Keratinocyte (primary cell): ENCODE measurements at regions not wholly inside any gene's neighbourhood (a gene's known extent, or its start where the extent isn't known, plus 50 kb on each side); places are given as distances from the start of the nearest gene placed in this dataset.

Experiments used
- DNase-seq: peaks from one replicate; pipeline ENCODE4 v3.0.0-alpha.2; 2011; ENCODE audit warnings: low read depth, missing footprints, low spot score
- FAIRE-seq: peaks from 2 replicates; lab custom pipeline; 2011; peaks lifted over from hg19 to GRCh38; lab: Jason Lieb, UNC
- H2AFZ ChIP-seq: 2 replicates; pipeline ENCODE4 v1.6.0; 2012; ENCODE audit warnings: low read length, control low read depth, inconsistent platforms; ENCODE audit not compliant: control insufficient read depth
- H3K27ac ChIP-seq: 2 replicates; pipeline ENCODE4 v1.5.1; 2011; ENCODE audit warnings: low read length; ENCODE audit not compliant: control insufficient read depth, insufficient read depth
- H3K27me3 ChIP-seq: 3 replicates; pipeline ENCODE4 v1.6.0; 2011; ENCODE audit warnings: low read length; ENCODE audit not compliant: control insufficient read depth, insufficient read depth; ENCODE audit errors: extremely low read depth
- H3K36me3 ChIP-seq, 2 experiments: 2 replicates in 1 of 2; 3 replicates in 1 of 2; pipeline ENCODE4 v1.5.1; 2011; ENCODE audit warnings: low read length in 2 of 2, mild to moderate bottlenecking in 1 of 2; ENCODE audit not compliant: control insufficient read depth in 2 of 2, insufficient read depth in 2 of 2; ENCODE audit errors: extremely low read depth in 1 of 2
- H3K4me1 ChIP-seq: 3 replicates; pipeline ENCODE4 v1.5.1; 2011; ENCODE audit warnings: low read length; ENCODE audit not compliant: control insufficient read depth, insufficient read depth; ENCODE audit errors: extremely low read depth
- H3K4me2 ChIP-seq: 3 replicates; pipeline ENCODE4 v1.6.0; 2011; ENCODE audit warnings: low read depth, low read length; ENCODE audit not compliant: control insufficient read depth, insufficient read depth; ENCODE audit errors: extremely low read depth
- H3K4me3 ChIP-seq, 3 experiments: fragments of 200-600 bp in 1 of 3; sonication (generic) in 1 of 3; 2 replicates in 2 of 3; 3 replicates in 1 of 3; pipeline ENCODE4 v1.5.1; 2011 to 2016; ENCODE audit warnings: low read length in 3 of 3, mild to moderate bottlenecking in 3 of 3, control low read depth in 2 of 3, inconsistent platforms in 1 of 3, low read depth in 1 of 3, mixed read lengths in 1 of 3, mixed run types in 1 of 3, moderate library complexity in 1 of 3; ENCODE audit not compliant: control insufficient read depth in 2 of 3, insufficient read depth in 2 of 3; ENCODE audit errors: extremely low read depth in 1 of 3
- H3K79me2 ChIP-seq: 2 replicates; pipeline ENCODE4 v1.6.0; 2012; ENCODE audit warnings: low read length; ENCODE audit not compliant: control insufficient read depth, insufficient read depth
- H3K9ac ChIP-seq: 3 replicates; pipeline ENCODE4 v1.6.0; 2011; ENCODE audit warnings: low read length; ENCODE audit not compliant: control insufficient read depth, insufficient read depth; ENCODE audit errors: extremely low read depth
- H3K9me1 ChIP-seq: 3 replicates; pipeline ENCODE4 v1.6.0; 2011; ENCODE audit warnings: low read length; ENCODE audit not compliant: control insufficient read depth, insufficient read depth; ENCODE audit errors: extremely low read depth
- H3K9me3 ChIP-seq: 2 replicates; pipeline ENCODE4 v1.5.1; 2012; ENCODE audit warnings: low read depth, low read length; ENCODE audit not compliant: control insufficient read depth
- H4K20me1 ChIP-seq: 3 replicates; pipeline ENCODE4 v1.6.0; 2011; ENCODE audit warnings: low read length; ENCODE audit not compliant: control insufficient read depth, insufficient read depth; ENCODE audit errors: extremely low read depth
- EZH2 ChIP-seq: IDR thresholded peaks from one replicate; pipeline ENCODE4 v1.6.1; 2012; ENCODE audit warnings: inconsistent platforms, mild to moderate bottlenecking, low read length, moderate library complexity
- dilution Hi-C: fragments of 300-500 bp; cut with MboI; formaldehyde crosslinking; loops from one replicate; pipeline ENCODE4 v1.7.0; 2020; ENCODE audit warnings: low sequenced_read_pairs; ENCODE audit not compliant: extremely low pct_ligation_motif_present
- TF ChIP-seq, protein P1 (sequence below), 3 experiments: IDR thresholded peaks in 1 of 3; conservative IDR thresholded peaks in 1 of 3; optimal IDR thresholded peaks in 1 of 3; 2 replicates in 2 of 3; 3 replicates in 1 of 3; pipeline versions ENCODE3 to v1.5.1; 2011; ENCODE audit warnings: low read length in 3 of 3, mild to moderate bottlenecking in 3 of 3, moderate library complexity in 2 of 3, control low read depth in 1 of 3, inconsistent platforms in 1 of 3; ENCODE audit not compliant: insufficient read depth in 2 of 3; ENCODE audit errors: extremely low read depth in 1 of 3

- H2AFZ ChIP-seq: no peak overlapping the region
- FAIRE-seq: no peak
- TF ChIP-seq EZH2: no peak
- TF ChIP-seq, protein P1, sequence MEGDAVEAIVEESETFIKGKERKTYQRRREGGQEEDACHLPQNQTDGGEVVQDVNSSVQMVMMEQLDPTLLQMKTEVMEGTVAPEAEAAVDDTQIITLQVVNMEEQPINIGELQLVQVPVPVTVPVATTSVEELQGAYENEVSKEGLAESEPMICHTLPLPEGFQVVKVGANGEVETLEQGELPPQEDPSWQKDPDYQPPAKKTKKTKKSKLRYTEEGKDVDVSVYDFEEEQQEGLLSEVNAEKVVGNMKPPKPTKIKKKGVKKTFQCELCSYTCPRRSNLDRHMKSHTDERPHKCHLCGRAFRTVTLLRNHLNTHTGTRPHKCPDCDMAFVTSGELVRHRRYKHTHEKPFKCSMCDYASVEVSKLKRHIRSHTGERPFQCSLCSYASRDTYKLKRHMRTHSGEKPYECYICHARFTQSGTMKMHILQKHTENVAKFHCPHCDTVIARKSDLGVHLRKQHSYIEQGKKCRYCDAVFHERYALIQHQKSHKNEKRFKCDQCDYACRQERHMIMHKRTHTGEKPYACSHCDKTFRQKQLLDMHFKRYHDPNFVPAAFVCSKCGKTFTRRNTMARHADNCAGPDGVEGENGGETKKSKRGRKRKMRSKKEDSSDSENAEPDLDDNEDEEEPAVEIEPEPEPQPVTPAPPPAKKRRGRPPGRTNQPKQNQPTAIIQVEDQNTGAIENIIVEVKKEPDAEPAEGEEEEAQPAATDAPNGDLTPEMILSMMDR (optimal IDR thresholded peaks at IDR 0.05 in 1 of 3, IDR thresholded peaks at IDR 0.05 in 1 of 3, conservative IDR thresholded peaks at IDR 0.05 in 1 of 3; ENCODE audit: extremely low read depth in 1 of 3, insufficient read depth in 2 of 3, low read length in 3 of 3): no peak
These were observed 166.2 kb downstream of the SNX10 start for GRCh38 chr7:26457696-26458327.

DNA sequence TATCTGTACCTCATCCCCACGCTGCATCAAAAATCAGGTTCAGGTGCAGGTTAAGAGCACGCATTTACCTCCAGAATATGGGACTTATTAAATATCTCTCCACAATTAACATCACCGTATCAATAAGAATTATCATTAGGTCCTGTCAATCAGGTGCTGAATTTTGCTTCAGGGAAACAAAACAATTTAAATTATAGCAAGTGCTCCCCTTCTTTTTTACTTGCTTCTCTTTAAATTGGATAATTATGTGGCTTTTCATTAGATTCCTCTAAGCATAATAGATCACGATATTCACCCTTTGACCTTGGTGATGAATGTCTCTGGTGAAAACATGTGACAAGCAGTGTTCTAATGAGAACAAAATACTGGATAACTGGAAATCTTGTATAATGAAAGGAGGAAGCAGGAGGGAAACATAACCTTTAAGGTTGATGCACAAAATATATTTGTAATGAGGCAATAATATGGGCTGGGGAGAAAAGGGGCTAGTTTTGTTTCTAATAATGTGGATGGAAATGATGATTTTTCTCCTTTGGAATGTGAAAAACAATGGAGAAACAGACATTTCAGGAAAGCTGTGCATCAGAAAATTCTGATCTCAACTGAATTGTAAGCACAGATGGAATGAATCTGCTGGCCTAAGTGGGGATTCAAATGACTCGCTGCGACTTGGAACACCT is 166.9 kb downstream of the SNX10 start:
- Histone ChIP-seq H3K36me3 (no peaks in the 10 kb centered on the region), H3K9ac (no peak overlapping the region), H3K9me3 (no peaks in the 10 kb centered on the region), H3K4me2 (no peak overlapping the region), H3K27me3 (no peaks in the 10 kb centered on the region), H3K27ac (no peak overlapping the region), H3K9me1 (no peaks in the 10 kb centered on the region), H3K79me2 (no peaks in the 10 kb centered on the region), H4K20me1 (no peaks in the 10 kb centered on the region), H3K4me3 (no peak overlapping the region), H3K4me1 (no peaks in the 10 kb centered on the region), H2AFZ (no peak overlapping the region)
- dilution Hi-C loops: no loop called here
- TF ChIP-seq, protein P1 (optimal IDR thresholded peaks at IDR 0.05 in 1 of 3, IDR thresholded peaks at IDR 0.05 in 1 of 3, conservative IDR thresholded peaks at IDR 0.05 in 1 of 3; ENCODE audit: extremely low read depth in 1 of 3, insufficient read depth in 2 of 3, low read length in 3 of 3): no peak
- no peak for DNase-seq
- no peak for FAIRE-seq

More at GRCh38 chr7:26457696-26458327, 166.2 kb downstream of the SNX10 start:
- no peaks in the 10 kb centered on the region for H3K9me1 ChIP-seq
- H4K20me1 ChIP-seq: no peaks in the 10 kb centered on the region
- no peaks in the 10 kb centered on the region for H3K79me2 ChIP-seq
- no peaks in the 10 kb centered on the region for H3K36me3 ChIP-seq
- no peak overlapping the region for H3K9ac ChIP-seq
- no peak for DNase-seq
- no peaks in the 10 kb centered on the region for H3K9me3 ChIP-seq
- no peaks in the 10 kb centered on the region for H3K4me1 ChIP-seq
- no peak overlapping the region for H3K4me2 ChIP-seq
- H3K27ac ChIP-seq: no peak overlapping the region
- H3K27me3 ChIP-seq: no peaks in the 10 kb centered on the region
- no peak overlapping the region for H3K4me3 ChIP-seq
- dilution Hi-C loops: no loop called here
